ENCODE measurements at regions not wholly inside any gene's neighbourhood (a gene's known extent, or its start where the extent isn't known, plus 50 kb on each side); places are given as distances from the start of the nearest gene placed in this dataset.

GRCh38 chr16:85315866-85316265 is 203.6 kb upstream of the CIBAR2 start:
- Histone ChIP-seq H3K4me3 (no peak overlapping the region), H3K4me1 (replicated peaks in 1 of 2) (peaks cover 59 to 60% of the 10 kb centered on the region in 2 donors), H3K27ac (no peak overlapping the region)
- no peak for ATAC-seq (replicated peaks in 6 of 8)
- whole genome bisulfite sequencing, 10 experiments, result 88 to 100% (median 96%) methylated on average over 2 to 11 of the region's 14 CpGs; no CpG with 5 or more reads in 1 of the 10 experiments
- in situ Hi-C loops (cut with MboI; ENCODE audit: low pct_unique_long_range_greater_than_20kb in 2 of 9, low sequenced_read_pairs in 9 of 9, unreplicated experiment in 9 of 9), result no loop called here

- H3K27ac ChIP-seq, result no peak overlapping the region
- WGBS, 10 experiments, result 61 to 100% (median 76%) methylated on average over 1 to 13 of the region's 19 CpGs; no CpG with 5 or more reads in 4 of the 10 experiments
Measured at GRCh38 chr16:85316321-85316919, 204.1 kb upstream of the CIBAR2 start.

GRCh38 chr16:85316944-85317343 is 204.7 kb upstream of the CIBAR2 start:
- no peak overlapping the region for H3K4me3 ChIP-seq
- WGBS, 10 experiments, result 74 to 100% (median 86%) methylated on average over 1 to 4 of the region's 9 CpGs; no CpG with 5 or more reads in 4 of the 10 experiments
- peaks cover 49 to 53% of the 10 kb centered on the region in 2 donors for H3K4me1 ChIP-seq (replicated peaks in 1 of 2)
- ATAC-seq (replicated peaks in 6 of 8), result no peak
- H3K27ac ChIP-seq, result no peak overlapping the region
- in situ Hi-C loops (cut with MboI; ENCODE audit: low pct_unique_long_range_greater_than_20kb in 2 of 9, low sequenced_read_pairs in 9 of 9, unreplicated experiment in 9 of 9), result no loop called here

More at GRCh38 chr16:85316321-85316919, 204.1 kb upstream of the CIBAR2 start:
- Histone ChIP-seq H3K4me1 (replicated peaks in 1 of 2) (peaks cover 53 to 54% of the 10 kb centered on the region in 2 donors), H3K4me3 (no peak overlapping the region)
- in situ Hi-C loops (cut with MboI; ENCODE audit: low pct_unique_long_range_greater_than_20kb in 2 of 9, low sequenced_read_pairs in 9 of 9, unreplicated experiment in 9 of 9), result no loop called here
- ATAC-seq (replicated peaks in 6 of 8), result peak; percentile 50 to 95 (median 62)

GRCh38 chr16:85317704-85318103 is 205.4 kb upstream of the CIBAR2 start:
- in situ Hi-C loops (cut with MboI; ENCODE audit: low pct_unique_long_range_greater_than_20kb in 2 of 9, low sequenced_read_pairs in 9 of 9, unreplicated experiment in 9 of 9), result no loop called here
- Histone ChIP-seq H3K27ac (no peak overlapping the region), H3K4me1 (replicated peaks in 1 of 2) (peaks cover 41 to 53% of the 10 kb centered on the region in 2 donors), H3K4me3 (no peak overlapping the region)
- ATAC-seq (replicated peaks in 6 of 8), result no peak
- 20 to 100% (median 92%) methylated on average over 1 to 5 of the region's 12 CpGs; no CpG with 5 or more reads in 5 of the 10 experiments for WGBS, 10 experiments

GRCh38 chr16:85319208-85319983 is 207.1 kb upstream of the CIBAR2 start:
- Histone ChIP-seq H3K4me1 (replicated peaks in 1 of 2) (peaks cover 24 to 37% of the 10 kb centered on the region in 2 donors), H3K4me3 (no peak overlapping the region), H3K27ac (no peak overlapping the region)
- no peak for ATAC-seq (replicated peaks in 6 of 8)
- WGBS, 10 experiments, result 56 to 100% (median 92%) methylated on average over 1 to 13 of the region's 24 CpGs; no CpG with 5 or more reads in 2 of the 10 experiments
- in situ Hi-C loops (cut with MboI; ENCODE audit: low pct_unique_long_range_greater_than_20kb in 2 of 9, low sequenced_read_pairs in 9 of 9, unreplicated experiment in 9 of 9), result no loop called here

GRCh38 chr16:85319984-85320440 is 207.7 kb upstream of the CIBAR2 start:
- 51 to 100% (median 85%) methylated on average over 2 to 13 of the region's 19 CpGs; no CpG with 5 or more reads in 2 of the 10 experiments for WGBS, 10 experiments
- in situ Hi-C loops (cut with MboI; ENCODE audit: low pct_unique_long_range_greater_than_20kb in 2 of 9, low sequenced_read_pairs in 9 of 9, unreplicated experiment in 9 of 9), result no loop called here
- no peak overlapping the region for H3K4me3 ChIP-seq
- no peak for ATAC-seq (replicated peaks in 6 of 8)
- H3K4me1 ChIP-seq (replicated peaks in 1 of 2), result peaks cover 18 to 30% of the 10 kb centered on the region in 2 donors
- no peak overlapping the region for H3K27ac ChIP-seq

GRCh38 chr16:85320677-85321385 is 208.6 kb upstream of the CIBAR2 start:
- peaks cover 11 to 26% of the 10 kb centered on the region in 2 donors for H3K4me1 ChIP-seq (replicated peaks in 1 of 2)
- in situ Hi-C loops (cut with MboI; ENCODE audit: low pct_unique_long_range_greater_than_20kb in 2 of 9, low sequenced_read_pairs in 9 of 9, unreplicated experiment in 9 of 9), result no loop called here
- 40 to 100% (median 100%) methylated on average over 1 to 8 of the region's 11 CpGs; no CpG with 5 or more reads in 1 of the 10 experiments for WGBS, 10 experiments
- H3K4me3 ChIP-seq, result no peak overlapping the region
- no peak for ATAC-seq (replicated peaks in 6 of 8)
- no peak overlapping the region for H3K27ac ChIP-seq

- peak; percentile 32 to 91 (median 77) for ATAC-seq (replicated peaks in 6 of 8)
- 0 to 100% (median 72%) methylated on average over 1 to 12 of the region's 16 CpGs; no CpG with 5 or more reads in 1 of the 10 experiments for WGBS, 10 experiments
- in situ Hi-C loops (cut with MboI; ENCODE audit: low pct_unique_long_range_greater_than_20kb in 2 of 9, low sequenced_read_pairs in 9 of 9, unreplicated experiment in 9 of 9), result no loop called here
- no peak overlapping the region for H3K4me3 ChIP-seq
- H3K27ac ChIP-seq, result peak overlapping the region in 1 of 2 donors; percentile 21
- peaks cover 4 to 21% of the 10 kb centered on the region in 2 donors for H3K4me1 ChIP-seq (replicated peaks in 1 of 2)
Measured at GRCh38 chr16:85321509-85322271, 209.4 kb upstream of the CIBAR2 start.

- no peak for ATAC-seq (replicated peaks in 6 of 8)
- in situ Hi-C loops (cut with MboI; ENCODE audit: low pct_unique_long_range_greater_than_20kb in 2 of 9, low sequenced_read_pairs in 9 of 9, unreplicated experiment in 9 of 9), result no loop called here
- WGBS, 10 experiments, result 60 to 100% (median 80%) methylated on average over 1 to 9 of the region's 14 CpGs; no CpG with 5 or more reads in 3 of the 10 experiments
- H3K27ac ChIP-seq, result no peak overlapping the region
- no peak overlapping the region for H3K4me3 ChIP-seq
- peaks cover 6 to 20% of the 10 kb centered on the region in 2 donors for H3K4me1 ChIP-seq (replicated peaks in 1 of 2)
Measured at GRCh38 chr16:85323230-85323960, 211.1 kb upstream of the CIBAR2 start.

- in situ Hi-C loops (cut with MboI; ENCODE audit: low pct_unique_long_range_greater_than_20kb in 2 of 9, low sequenced_read_pairs in 9 of 9, unreplicated experiment in 9 of 9), result no loop called here
- H3K4me3 ChIP-seq, result no peak overlapping the region
- 83 to 100% (median 95%) methylated on average over 1 to 9 of the region's 10 CpGs; no CpG with 5 or more reads in 2 of the 10 experiments for WGBS, 10 experiments
- no peak overlapping the region for H3K27ac ChIP-seq
- peaks cover 11 to 25% of the 10 kb centered on the region in 2 donors for H3K4me1 ChIP-seq (replicated peaks in 1 of 2)
- ATAC-seq (replicated peaks in 6 of 8), result no peak
Measured at GRCh38 chr16:85323961-85324253, 211.6 kb upstream of the CIBAR2 start.

- no peak overlapping the region for H3K27ac ChIP-seq
- ATAC-seq (replicated peaks in 6 of 8), result no peak
- peaks cover 17 to 31% of the 10 kb centered on the region in 2 donors for H3K4me1 ChIP-seq (replicated peaks in 1 of 2)
- in situ Hi-C loops (cut with MboI; ENCODE audit: low pct_unique_long_range_greater_than_20kb in 2 of 9, low sequenced_read_pairs in 9 of 9, unreplicated experiment in 9 of 9), result no loop called here
- 72 to 100% (median 91%) methylated on average over 2 to 12 of the region's 13 CpGs for WGBS, 10 experiments
- H3K4me3 ChIP-seq, result no peak overlapping the region
Measured at GRCh38 chr16:85324488-85324887, 212.2 kb upstream of the CIBAR2 start.

Data from motor neuron (in vitro differentiated cells).